ENCODE measurements at regions not wholly inside any gene's neighbourhood (a gene's known extent, or its start where the extent isn't known, plus 50 kb on each side); places are given as distances from the start of the nearest gene placed in this dataset.

- H3K4me3 ChIP-seq (ENCODE audit: low read depth, low read length) = no peak overlapping the region
- no peak for DNase-seq (ENCODE audit: low read depth, low spot score)
Measured at GRCh38 chr5:74432216-74432615, 208.3 kb downstream of the ENC1 start.

DNA sequence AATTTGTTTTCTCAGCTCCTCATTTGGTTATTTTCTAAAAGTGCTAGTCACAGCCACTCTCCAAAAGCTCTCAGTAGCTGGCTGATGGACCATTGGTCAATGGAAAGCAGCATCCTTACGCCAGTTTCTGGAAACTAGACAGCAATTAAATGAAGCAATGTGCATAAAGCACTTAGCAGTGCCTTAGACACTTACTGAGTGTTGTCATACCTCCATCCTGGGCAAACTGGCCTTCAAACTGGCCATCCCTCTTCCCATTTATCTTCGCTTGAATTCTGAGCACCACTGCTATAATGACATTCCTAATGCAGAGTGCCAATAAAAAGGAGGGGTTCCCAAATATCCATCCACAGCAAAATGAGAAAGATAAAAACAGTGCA is 209.2 kb downstream of the ENC1 start:
- in situ Hi-C loops (cut with HindIII; ENCODE audit: low sequenced_read_pairs) = no loop called here
- DNase-seq (ENCODE audit: low read depth, low spot score) = no peak
- no peak for TF ChIP-seq CTCF (IDR thresholded peaks at IDR 0.05; ENCODE audit: low read depth, low read length)
- no peak overlapping the region for H3K4me3 ChIP-seq (ENCODE audit: low read depth, low read length)

More at GRCh38 chr5:74432216-74432615, 208.3 kb downstream of the ENC1 start:
- no peak for TF ChIP-seq CTCF (IDR thresholded peaks at IDR 0.05; ENCODE audit: low read depth, low read length)
- in situ Hi-C loops (cut with HindIII; ENCODE audit: low sequenced_read_pairs) = no loop called here

- in situ Hi-C loops (cut with HindIII; ENCODE audit: low sequenced_read_pairs) = no loop called here
- TF ChIP-seq CTCF (IDR thresholded peaks at IDR 0.05; ENCODE audit: low read depth, low read length) = no peak
- no peak for DNase-seq (ENCODE audit: low read depth, low spot score)
- H3K4me3 ChIP-seq (ENCODE audit: low read depth, low read length) = no peak overlapping the region
Measured at GRCh38 chr5:74430631-74431289, 209.8 kb downstream of the ENC1 start.

DNA sequence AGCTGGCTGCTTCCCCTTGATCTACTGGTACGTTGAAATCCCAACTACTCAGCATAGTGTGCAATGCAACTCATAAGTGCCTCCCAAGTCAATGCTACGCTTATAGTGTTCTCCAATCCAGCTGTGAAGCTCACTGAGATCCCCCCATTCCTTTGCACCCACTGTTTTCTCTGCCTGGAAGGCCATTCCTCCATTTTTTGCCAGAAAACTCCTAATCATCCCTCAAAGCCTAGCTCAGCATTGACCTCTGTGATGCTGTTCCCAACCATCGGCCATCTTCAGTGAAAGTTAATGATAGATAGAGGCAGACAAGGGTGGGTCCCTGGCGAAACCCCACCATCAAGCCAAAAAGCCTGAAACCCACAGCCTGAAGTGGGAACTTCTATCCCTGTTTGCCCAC is 211.0 kb downstream of the ENC1 start:
- TF ChIP-seq CTCF (IDR thresholded peaks at IDR 0.05; ENCODE audit: low read depth, low read length) = no peak
- H3K4me3 ChIP-seq (ENCODE audit: low read depth, low read length) = no peak overlapping the region
- no peak for DNase-seq (ENCODE audit: low read depth, low spot score)
- in situ Hi-C loops (cut with HindIII; ENCODE audit: low sequenced_read_pairs) = no loop called here

GRCh38 chr5:74428876-74429275 is 211.7 kb downstream of the ENC1 start:
- no peak overlapping the region for H3K4me3 ChIP-seq (ENCODE audit: low read depth, low read length)
- in situ Hi-C loops (cut with HindIII; ENCODE audit: low sequenced_read_pairs) = no loop called here
- no peak for TF ChIP-seq CTCF (IDR thresholded peaks at IDR 0.05; ENCODE audit: low read depth, low read length)
- DNase-seq (ENCODE audit: low read depth, low spot score) = no peak

DNA sequence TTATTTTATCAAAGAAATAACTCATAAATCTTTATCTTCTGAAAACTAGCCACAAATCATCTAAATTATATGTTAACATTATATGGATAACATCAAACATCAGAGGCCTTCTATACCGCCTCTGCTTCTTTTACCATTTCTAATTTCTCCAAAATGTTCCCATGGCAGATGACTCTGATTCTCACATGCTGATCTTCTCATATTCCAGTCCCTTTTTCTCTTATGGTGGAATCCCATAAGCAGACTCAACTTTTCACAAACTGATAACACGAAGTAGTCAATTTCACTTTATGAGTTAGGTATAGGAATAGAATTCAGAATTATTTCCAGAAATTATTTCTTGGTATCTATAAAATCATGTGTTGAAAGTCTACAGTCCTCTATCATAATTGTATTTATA is 212.3 kb downstream of the ENC1 start:
- no peak for DNase-seq (ENCODE audit: low read depth, low spot score)
- no peak for TF ChIP-seq CTCF (IDR thresholded peaks at IDR 0.05; ENCODE audit: low read depth, low read length)
- in situ Hi-C loops (cut with HindIII; ENCODE audit: low sequenced_read_pairs) = no loop called here
- no peak overlapping the region for H3K4me3 ChIP-seq (ENCODE audit: low read depth, low read length)

All from astrocyte of the spinal cord (primary cell).